ENCODE measurements at regions not wholly inside any gene's neighbourhood (a gene's known extent, or its start where the extent isn't known, plus 50 kb on each side); places are given as distances from the start of the nearest gene placed in this dataset.

- H3K9me3 ChIP-seq, result no peaks in the 10 kb centered on the region
- POLR2A ChIA-PET, result no interaction called here
- DNase-seq (no peak), ATAC-seq (replicated peaks in 1 of 4) (no peak)
- CTCF ChIA-PET, result no interaction called here
- H3K36me3 Mint-ChIP-seq, result no peaks in the 10 kb centered on the region
- no peak overlapping the region for H3K4me3 ChIP-seq (ENCODE audit: control insufficient read depth in 1 of 2, extremely low read depth in 1 of 2, low read length in 1 of 2)
- H3K9me3 Mint-ChIP-seq, result no peaks in the 10 kb centered on the region
- no peaks in the 10 kb centered on the region for H3K4me1 Mint-ChIP-seq
- H3K27ac Mint-ChIP-seq, result no peak overlapping the region
- no peaks in the 10 kb centered on the region for H3K4me1 ChIP-seq (ENCODE audit: control insufficient read depth in 1 of 2, extremely low read depth in 1 of 2, insufficient read depth in 2 of 2, low read length in 2 of 2)
- H3K27me3 ChIP-seq (replicated peaks in 1 of 2; ENCODE audit: control insufficient read depth in 2 of 2, extremely low read depth in 1 of 2, insufficient read depth in 2 of 2, low read length in 1 of 2), result no peaks in the 10 kb centered on the region
- no CpG with 5 or more reads among the region's 2 CpGs for WGBS (ENCODE audit: insufficient coverage)
- no peak overlapping the region for H3K27ac ChIP-seq (ENCODE audit: low read length)
- H3K27me3 Mint-ChIP-seq, result peaks cover 0 to 9% of the 10 kb centered on the region in 2 donors
- no peak overlapping the region for H3K4me3 Mint-ChIP-seq
- H3K36me3 ChIP-seq (ENCODE audit: control insufficient read depth in 2 of 2, extremely low read depth in 1 of 2, insufficient read depth in 1 of 2, low read length in 1 of 2), result no peaks in the 10 kb centered on the region
Measured at GRCh38 chrX:42269186-42269585, 345.8 kb upstream of the CASK start.

GRCh38 chrX:42260854-42261253 is 337.5 kb upstream of the CASK start:
- Mint-ChIP-seq H3K36me3 (no peaks in the 10 kb centered on the region), H3K4me1 (no peaks in the 10 kb centered on the region), H3K9me3 (peaks cover 0 to 10% (median 6%) of the 10 kb centered on the region in 3 donors), H3K4me3 (no peak overlapping the region), H3K27me3 (peaks cover 0 to 10% of the 10 kb centered on the region in 2 donors), H3K27ac (no peak overlapping the region)
- no peaks in the 10 kb centered on the region for H3K36me3 ChIP-seq (ENCODE audit: control insufficient read depth in 2 of 2, extremely low read depth in 1 of 2, insufficient read depth in 1 of 2, low read length in 1 of 2)
- ATAC-seq (replicated peaks in 1 of 4) (no peak), DNase-seq (no peak)
- H3K4me3 ChIP-seq (ENCODE audit: control insufficient read depth in 1 of 2, extremely low read depth in 1 of 2, low read length in 1 of 2), result no peak overlapping the region
- POLR2A ChIA-PET, result no interaction called here
- H3K27ac ChIP-seq (ENCODE audit: low read length), result no peak overlapping the region
- H3K9me3 ChIP-seq, result no peaks in the 10 kb centered on the region
- WGBS (ENCODE audit: insufficient coverage), result no CpG with 5 or more reads among the region's 1 CpG
- H3K4me1 ChIP-seq (ENCODE audit: control insufficient read depth in 1 of 2, extremely low read depth in 1 of 2, insufficient read depth in 2 of 2, low read length in 2 of 2), result no peaks in the 10 kb centered on the region
- H3K27me3 ChIP-seq (replicated peaks in 1 of 2; ENCODE audit: control insufficient read depth in 2 of 2, extremely low read depth in 1 of 2, insufficient read depth in 2 of 2, low read length in 1 of 2), result no peaks in the 10 kb centered on the region
- CTCF ChIA-PET, result no interaction called here

- no peak overlapping the region for H3K4me3 Mint-ChIP-seq
- WGBS (ENCODE audit: insufficient coverage), result no CpG with 5 or more reads among the region's 4 CpGs
- Histone ChIP-seq H3K4me3 (ENCODE audit: control insufficient read depth in 1 of 2, extremely low read depth in 1 of 2, low read length in 1 of 2) (no peak overlapping the region), H3K36me3 (ENCODE audit: control insufficient read depth in 2 of 2, extremely low read depth in 1 of 2, insufficient read depth in 1 of 2, low read length in 1 of 2) (no peaks in the 10 kb centered on the region), H3K27ac (ENCODE audit: low read length) (no peak overlapping the region), H3K4me1 (ENCODE audit: control insufficient read depth in 1 of 2, extremely low read depth in 1 of 2, insufficient read depth in 2 of 2, low read length in 2 of 2) (no peaks in the 10 kb centered on the region), H3K9me3 (no peaks in the 10 kb centered on the region), H3K27me3 (replicated peaks in 1 of 2; ENCODE audit: control insufficient read depth in 2 of 2, extremely low read depth in 1 of 2, insufficient read depth in 2 of 2, low read length in 1 of 2) (no peaks in the 10 kb centered on the region)
- ChIA-PET POLR2A (no interaction called here), CTCF (no interaction called here)
- no peaks in the 10 kb centered on the region for H3K9me3 Mint-ChIP-seq
- H3K4me1 Mint-ChIP-seq, result peaks cover 0 to 4% (median 2%) of the 10 kb centered on the region in 3 donors
- no peak for ATAC-seq (replicated peaks in 1 of 4)
- H3K27ac Mint-ChIP-seq, result no peak overlapping the region
- no peak for DNase-seq
- H3K27me3 Mint-ChIP-seq, result peaks cover 0 to 26% of the 10 kb centered on the region in 2 donors
- H3K36me3 Mint-ChIP-seq, result no peaks in the 10 kb centered on the region
Measured at GRCh38 chrX:42248226-42248625, 324.9 kb upstream of the CASK start.

- Histone ChIP-seq H3K4me1 (ENCODE audit: control insufficient read depth in 1 of 2, extremely low read depth in 1 of 2, insufficient read depth in 2 of 2, low read length in 2 of 2) (no peaks in the 10 kb centered on the region), H3K9me3 (no peaks in the 10 kb centered on the region), H3K4me3 (ENCODE audit: control insufficient read depth in 1 of 2, extremely low read depth in 1 of 2, low read length in 1 of 2) (no peak overlapping the region), H3K36me3 (ENCODE audit: control insufficient read depth in 2 of 2, extremely low read depth in 1 of 2, insufficient read depth in 1 of 2, low read length in 1 of 2) (no peaks in the 10 kb centered on the region), H3K27me3 (replicated peaks in 1 of 2; ENCODE audit: control insufficient read depth in 2 of 2, extremely low read depth in 1 of 2, insufficient read depth in 2 of 2, low read length in 1 of 2) (no peaks in the 10 kb centered on the region), H3K27ac (ENCODE audit: low read length) (no peak overlapping the region)
- H3K4me1 Mint-ChIP-seq, result peaks cover 0 to 4% (median 2%) of the 10 kb centered on the region in 3 donors
- H3K36me3 Mint-ChIP-seq, result no peaks in the 10 kb centered on the region
- no peaks in the 10 kb centered on the region for H3K9me3 Mint-ChIP-seq
- ATAC-seq (replicated peaks in 1 of 4) (no peak), DNase-seq (no peak)
- POLR2A ChIA-PET, result no interaction called here
- no CpG with 5 or more reads among the region's 6 CpGs for WGBS (ENCODE audit: insufficient coverage)
- no peak overlapping the region for H3K4me3 Mint-ChIP-seq
- H3K27me3 Mint-ChIP-seq, result peaks cover 0 to 27% of the 10 kb centered on the region in 2 donors
- no peak overlapping the region for H3K27ac Mint-ChIP-seq
- CTCF ChIA-PET, result no interaction called here
Measured at GRCh38 chrX:42247241-42247640, 323.9 kb upstream of the CASK start.

- H3K36me3 ChIP-seq (ENCODE audit: control insufficient read depth in 2 of 2, extremely low read depth in 1 of 2, insufficient read depth in 1 of 2, low read length in 1 of 2), result no peaks in the 10 kb centered on the region
- H3K27me3 ChIP-seq (replicated peaks in 1 of 2; ENCODE audit: control insufficient read depth in 2 of 2, extremely low read depth in 1 of 2, insufficient read depth in 2 of 2, low read length in 1 of 2), result no peaks in the 10 kb centered on the region
- CTCF ChIA-PET, result no interaction called here
- Mint-ChIP-seq H3K36me3 (no peaks in the 10 kb centered on the region), H3K9me3 (no peaks in the 10 kb centered on the region), H3K27me3 (peaks cover 0 to 27% of the 10 kb centered on the region in 2 donors), H3K4me1 (peaks cover 0 to 4% (median 2%) of the 10 kb centered on the region in 3 donors), H3K4me3 (no peak overlapping the region), H3K27ac (no peak overlapping the region)
- H3K9me3 ChIP-seq, result no peaks in the 10 kb centered on the region
- no peak overlapping the region for H3K4me3 ChIP-seq (ENCODE audit: control insufficient read depth in 1 of 2, extremely low read depth in 1 of 2, low read length in 1 of 2)
- POLR2A ChIA-PET, result no interaction called here
- ATAC-seq (replicated peaks in 1 of 4) (no peak), DNase-seq (no peak)
- no peak overlapping the region for H3K27ac ChIP-seq (ENCODE audit: low read length)
- no CpG with 5 or more reads among the region's 7 CpGs for WGBS (ENCODE audit: insufficient coverage)
- H3K4me1 ChIP-seq (ENCODE audit: control insufficient read depth in 1 of 2, extremely low read depth in 1 of 2, insufficient read depth in 2 of 2, low read length in 2 of 2), result no peaks in the 10 kb centered on the region
Measured at GRCh38 chrX:42246814-42247213, 323.5 kb upstream of the CASK start.

GRCh38 chrX:42242004-42242403 is 318.6 kb upstream of the CASK start:
- Mint-ChIP-seq H3K4me1 (peaks cover under 1 to 5% (median 4%) of the 10 kb centered on the region in 3 donors), H3K36me3 (no peaks in the 10 kb centered on the region), H3K9me3 (peaks cover 0 to 4% (median 0%) of the 10 kb centered on the region in 3 donors), H3K27ac (no peak overlapping the region), H3K4me3 (no peak overlapping the region), H3K27me3 (peaks cover 0 to 15% of the 10 kb centered on the region in 2 donors)
- Histone ChIP-seq H3K9me3 (no peaks in the 10 kb centered on the region), H3K4me3 (ENCODE audit: control insufficient read depth in 1 of 2, extremely low read depth in 1 of 2, low read length in 1 of 2) (no peak overlapping the region), H3K36me3 (ENCODE audit: control insufficient read depth in 2 of 2, extremely low read depth in 1 of 2, insufficient read depth in 1 of 2, low read length in 1 of 2) (no peaks in the 10 kb centered on the region), H3K27me3 (replicated peaks in 1 of 2; ENCODE audit: control insufficient read depth in 2 of 2, extremely low read depth in 1 of 2, insufficient read depth in 2 of 2, low read length in 1 of 2) (no peaks in the 10 kb centered on the region), H3K4me1 (ENCODE audit: control insufficient read depth in 1 of 2, extremely low read depth in 1 of 2, insufficient read depth in 2 of 2, low read length in 2 of 2) (no peaks in the 10 kb centered on the region), H3K27ac (ENCODE audit: low read length) (no peak overlapping the region)
- CTCF ChIA-PET, result no interaction called here
- ATAC-seq (replicated peaks in 1 of 4) (no peak), DNase-seq (no peak)
- WGBS (ENCODE audit: insufficient coverage), result no CpG with 5 or more reads among the region's 6 CpGs
- POLR2A ChIA-PET, result no interaction called here

- no peak overlapping the region for H3K4me3 Mint-ChIP-seq
- H3K27me3 Mint-ChIP-seq, result peaks cover 0 to 19% of the 10 kb centered on the region in 2 donors
- no peaks in the 10 kb centered on the region for H3K36me3 Mint-ChIP-seq
- no peak overlapping the region for H3K27ac ChIP-seq (ENCODE audit: low read length)
- no peaks in the 10 kb centered on the region for H3K36me3 ChIP-seq (ENCODE audit: control insufficient read depth in 2 of 2, extremely low read depth in 1 of 2, insufficient read depth in 1 of 2, low read length in 1 of 2)
- H3K9me3 Mint-ChIP-seq, result peaks cover 0 to 4% (median 0%) of the 10 kb centered on the region in 3 donors
- H3K4me1 ChIP-seq (ENCODE audit: control insufficient read depth in 1 of 2, extremely low read depth in 1 of 2, insufficient read depth in 2 of 2, low read length in 2 of 2), result no peaks in the 10 kb centered on the region
- DNase-seq (no peak), ATAC-seq (replicated peaks in 1 of 4) (no peak)
- H3K4me1 Mint-ChIP-seq, result peaks cover 0 to 5% (median 4%) of the 10 kb centered on the region in 3 donors
- WGBS (ENCODE audit: insufficient coverage), result no CpG with 5 or more reads among the region's 1 CpG
- no peak overlapping the region for H3K27ac Mint-ChIP-seq
- no peaks in the 10 kb centered on the region for H3K9me3 ChIP-seq
- CTCF ChIA-PET, result no interaction called here
- POLR2A ChIA-PET, result no interaction called here
- no peak overlapping the region for H3K4me3 ChIP-seq (ENCODE audit: control insufficient read depth in 1 of 2, extremely low read depth in 1 of 2, low read length in 1 of 2)
- no peaks in the 10 kb centered on the region for H3K27me3 ChIP-seq (replicated peaks in 1 of 2; ENCODE audit: control insufficient read depth in 2 of 2, extremely low read depth in 1 of 2, insufficient read depth in 2 of 2, low read length in 1 of 2)
Measured at GRCh38 chrX:42241421-42241820, 318.1 kb upstream of the CASK start.
